ENCODE measurements at regions not wholly inside any gene's neighbourhood (a gene's known extent, or its start where the extent isn't known, plus 50 kb on each side); places are given as distances from the start of the nearest gene placed in this dataset.
"Not testable (repeated sequence)": the region's sequence is repeated elsewhere in the genome, so short reads cannot be mapped to it uniquely, and the experiment has no call there.

GRCh38 chr5:88666761-88667495, 216.1 kb downstream of the MEF2C start:
- no peak for DNase-seq

GRCh38 chr5:88665750-88666215, 217.2 kb downstream of the MEF2C start:
- no peak for DNase-seq

- no peak for DNase-seq
Observed at GRCh38 chr5:88664645-88665044, 218.3 kb downstream of the MEF2C start.

- DNase-seq, result no peak
Observed at GRCh38 chr5:88663793-88664216, 219.2 kb downstream of the MEF2C start.

- no peak for DNase-seq
Observed at GRCh38 chr5:88662846-88663245, 220.1 kb downstream of the MEF2C start.

GRCh38 chr5:88661806-88662207, 221.2 kb downstream of the MEF2C start:
- no peak for DNase-seq

GRCh38 chr5:88660947-88661805, 221.8 kb downstream of the MEF2C start:
- peak; percentile 84 for DNase-seq

GRCh38 chr5:88660264-88660946, 222.6 kb downstream of the MEF2C start:
- DNase-seq, result peak; percentile 42

GRCh38 chr5:88659529-88660263, 223.3 kb downstream of the MEF2C start:
- no peak for DNase-seq

- DNase-seq, result no peak
Observed at GRCh38 chr5:88658886-88659285, 224.1 kb downstream of the MEF2C start.

- no peak for DNase-seq
Observed at GRCh38 chr5:88657906-88658775, 224.8 kb downstream of the MEF2C start.

GRCh38 chr5:88657136-88657535, 225.8 kb downstream of the MEF2C start:
- no peak for DNase-seq

- DNase-seq, result no peak
Observed at GRCh38 chr5:88656221-88656950, 226.6 kb downstream of the MEF2C start.

- DNase-seq, result no peak
Observed at GRCh38 chr5:88653471-88653870, 229.5 kb downstream of the MEF2C start.

GRCh38 chr5:88647901-88648300, 235.1 kb downstream of the MEF2C start:
- no peak for DNase-seq

- DNase-seq, result no peak
Observed at GRCh38 chr5:88646866-88647265, 236.1 kb downstream of the MEF2C start.

GRCh38 chr5:88644676-88645075, 238.3 kb downstream of the MEF2C start:
- no peak for DNase-seq

- no peak for DNase-seq
Observed at GRCh38 chr5:88643315-88643714, 239.7 kb downstream of the MEF2C start.

GRCh38 chr5:88634014-88634413, 249.0 kb downstream of the MEF2C start:
- no peak for DNase-seq

- not testable (repeated sequence) for DNase-seq
Observed at GRCh38 chr5:88622890-88623289, 260.1 kb downstream of the MEF2C start.

GRCh38 chr5:88615767-88616166, 267.2 kb downstream of the MEF2C start:
- not testable (repeated sequence) for DNase-seq
